Peyer's patch (tissue), 4 donors: ENCODE measurements at regions not wholly inside any gene's neighbourhood (a gene's known extent, or its start where the extent isn't known, plus 50 kb on each side); places are given as distances from the start of the nearest gene placed in this dataset.

Experiments used
- DNase-seq, 3 donors: peaks; one replicate each; pipeline ENCODE4 v3.0.0-alpha.2; 2017 to 2019
- H3K27ac ChIP-seq, 4 donors: fragments of 200-600 bp; sonication (generic); one replicate each; pipeline ENCODE4 v1.5.1; 2016 to 2019
- H3K27me3 ChIP-seq, 2 donors: fragments of 200-600 bp; sonication (generic); one replicate each; pipeline ENCODE4 v1.5.1; 2019
- H3K36me3 ChIP-seq, 3 donors: fragments of 200-600 bp; sonication (generic); one replicate each; pipeline ENCODE4 v1.5.1; 2016 to 2019
- H3K4me1 ChIP-seq, 4 donors: fragments of 200-600 bp; sonication (generic); one replicate each; pipeline ENCODE4 v1.5.1; 2016 to 2019
- H3K4me3 ChIP-seq, 4 donors: fragments of 200-600 bp; sonication (generic); 1 replicate in 3 of 4; 2 replicates in 1 of 4; pipeline ENCODE4 v1.5.1; 2016 to 2019; ENCODE audit warnings: mild to moderate bottlenecking in 1 of 4
- H3K9me3 ChIP-seq, 4 donors: fragments of 200-600 bp; sonication (generic); one replicate each; pipeline ENCODE4 v1.5.1; 2016 to 2019; ENCODE audit warnings: mild to moderate bottlenecking in 1 of 4
- POLR2A ChIP-seq, 2 donors: fragments of 450-650 bp; IDR thresholded peaks; one replicate each; pipeline ENCODE4 v1.5.1; 2017; ENCODE audit warnings: antibody characterized with exemption in 2 of 2, mild to moderate bottlenecking in 2 of 2, moderate library complexity in 2 of 2
- TF ChIP-seq, protein P1 (sequence below), 6 experiments: fragments of 450-650 bp in 4 of 6; fragments of 200-600 bp in 2 of 6; sonication (generic) in 1 of 6; IDR thresholded peaks; one replicate each; pipeline ENCODE4 v1.5.1; 2017 to 2019; ENCODE audit warnings: antibody characterized with exemption in 6 of 6, mild to moderate bottlenecking in 3 of 6, moderate library complexity in 1 of 6

DNA sequence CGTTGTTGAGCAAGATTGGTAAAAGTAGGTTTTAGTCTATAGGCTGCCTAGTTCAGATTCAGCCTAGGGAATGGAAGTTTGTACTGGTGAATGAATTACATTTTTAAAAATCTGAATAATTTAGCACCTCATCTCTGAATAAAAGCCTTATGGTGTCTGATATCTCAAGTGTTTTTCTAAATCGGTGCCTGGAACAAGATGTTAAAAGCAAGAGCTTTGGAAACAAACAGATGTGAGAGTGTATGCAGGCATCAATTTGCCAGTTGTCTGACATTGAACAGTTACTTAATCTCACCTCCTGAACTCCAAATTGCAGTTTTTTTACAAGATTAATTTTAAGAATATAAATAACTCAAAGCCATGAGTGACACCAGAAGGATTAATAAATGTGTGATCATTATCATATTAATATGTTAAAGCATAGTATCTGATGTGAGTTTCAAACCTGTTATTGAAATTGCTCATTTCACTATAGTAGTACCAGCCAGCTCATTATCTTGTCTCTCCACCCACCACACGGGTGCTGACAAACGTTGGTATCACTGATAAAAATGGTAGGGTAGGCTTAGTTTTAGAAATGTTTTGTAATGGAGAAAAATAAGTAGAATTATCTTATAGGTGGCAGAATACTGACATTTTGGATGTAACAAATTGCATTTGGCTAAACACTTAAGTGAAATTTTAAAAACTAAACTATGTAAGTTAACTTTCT lies 157.3 kb downstream of the FAM83B start:
- Histone ChIP-seq H3K9me3 (no peaks in the 10 kb centered on the region), H3K4me3 (no peak overlapping the region), H3K27ac (no peak overlapping the region), H3K36me3 (no peaks in the 10 kb centered on the region), H3K4me1 (no peaks in the 10 kb centered on the region), H3K27me3 (no peaks in the 10 kb centered on the region)
- DNase-seq, result no peak
- no peak for TF ChIP-seq POLR2A (IDR thresholded peaks at IDR 0.05)
- TF ChIP-seq, protein P1, sequence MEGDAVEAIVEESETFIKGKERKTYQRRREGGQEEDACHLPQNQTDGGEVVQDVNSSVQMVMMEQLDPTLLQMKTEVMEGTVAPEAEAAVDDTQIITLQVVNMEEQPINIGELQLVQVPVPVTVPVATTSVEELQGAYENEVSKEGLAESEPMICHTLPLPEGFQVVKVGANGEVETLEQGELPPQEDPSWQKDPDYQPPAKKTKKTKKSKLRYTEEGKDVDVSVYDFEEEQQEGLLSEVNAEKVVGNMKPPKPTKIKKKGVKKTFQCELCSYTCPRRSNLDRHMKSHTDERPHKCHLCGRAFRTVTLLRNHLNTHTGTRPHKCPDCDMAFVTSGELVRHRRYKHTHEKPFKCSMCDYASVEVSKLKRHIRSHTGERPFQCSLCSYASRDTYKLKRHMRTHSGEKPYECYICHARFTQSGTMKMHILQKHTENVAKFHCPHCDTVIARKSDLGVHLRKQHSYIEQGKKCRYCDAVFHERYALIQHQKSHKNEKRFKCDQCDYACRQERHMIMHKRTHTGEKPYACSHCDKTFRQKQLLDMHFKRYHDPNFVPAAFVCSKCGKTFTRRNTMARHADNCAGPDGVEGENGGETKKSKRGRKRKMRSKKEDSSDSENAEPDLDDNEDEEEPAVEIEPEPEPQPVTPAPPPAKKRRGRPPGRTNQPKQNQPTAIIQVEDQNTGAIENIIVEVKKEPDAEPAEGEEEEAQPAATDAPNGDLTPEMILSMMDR (IDR thresholded peaks at IDR 0.05), result no peak

DNA sequence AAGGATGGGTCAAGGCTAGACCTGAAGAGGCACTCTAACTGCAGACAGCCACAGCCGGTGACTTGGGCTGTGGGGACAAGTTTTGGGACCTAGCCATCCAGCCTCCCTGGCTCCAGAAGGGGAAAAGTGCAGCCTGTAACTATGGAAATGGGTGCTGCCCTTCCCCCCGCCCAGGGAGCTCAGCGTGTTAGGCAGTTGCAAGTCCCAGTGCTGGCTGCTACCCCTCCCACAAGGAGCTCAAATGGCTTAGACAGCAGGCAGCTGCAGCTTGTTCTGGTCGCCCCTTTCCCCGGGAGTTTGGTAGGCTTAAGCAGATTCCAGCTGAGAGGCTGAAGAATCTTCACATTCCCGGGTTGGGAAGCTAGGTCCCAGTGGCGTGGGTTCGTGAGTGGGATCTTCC lies 162.6 kb downstream of the FAM83B start:
- Histone ChIP-seq H3K27ac (no peak overlapping the region), H3K4me3 (no peak overlapping the region), H3K9me3 (no peaks in the 10 kb centered on the region), H3K27me3 (no peaks in the 10 kb centered on the region), H3K36me3 (no peaks in the 10 kb centered on the region), H3K4me1 (no peaks in the 10 kb centered on the region)
- DNase-seq, result no peak
- TF ChIP-seq, protein P1 (IDR thresholded peaks at IDR 0.05), result no peak

DNA sequence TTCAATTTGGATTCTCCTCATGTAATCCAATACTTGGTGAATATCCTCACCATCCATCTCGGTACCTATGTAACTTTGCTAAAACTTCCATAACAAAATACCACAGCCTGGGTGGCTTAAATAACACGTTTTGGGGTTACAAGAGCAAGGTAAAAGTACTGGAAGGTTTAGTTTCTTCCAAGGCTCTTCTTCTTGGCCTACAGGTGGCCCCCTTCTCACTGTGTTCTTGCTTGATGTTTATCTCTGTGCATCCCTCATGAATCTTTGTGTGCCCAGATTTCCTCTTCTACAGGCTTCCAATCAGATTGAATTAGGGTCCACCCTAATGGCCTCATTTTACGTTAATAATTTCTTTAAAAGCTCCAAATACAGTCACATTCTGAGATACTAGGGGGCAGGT lies 163.3 kb upstream of the HCRTR2 start:
- H3K27me3 ChIP-seq, result no peaks in the 10 kb centered on the region
- no peak overlapping the region for H3K27ac ChIP-seq
- no peaks in the 10 kb centered on the region for H3K9me3 ChIP-seq
- peaks cover 0 to 5% (median 0%) of the 10 kb centered on the region in 4 donors for H3K4me1 ChIP-seq
- H3K36me3 ChIP-seq, result no peaks in the 10 kb centered on the region
- no peak overlapping the region for H3K4me3 ChIP-seq
- no peak for DNase-seq
- TF ChIP-seq, protein P1 (IDR thresholded peaks at IDR 0.05), result peak in 1 of 6 experiments; percentile 28
- TF ChIP-seq POLR2A (IDR thresholded peaks at IDR 0.05), result no peak

DNA sequence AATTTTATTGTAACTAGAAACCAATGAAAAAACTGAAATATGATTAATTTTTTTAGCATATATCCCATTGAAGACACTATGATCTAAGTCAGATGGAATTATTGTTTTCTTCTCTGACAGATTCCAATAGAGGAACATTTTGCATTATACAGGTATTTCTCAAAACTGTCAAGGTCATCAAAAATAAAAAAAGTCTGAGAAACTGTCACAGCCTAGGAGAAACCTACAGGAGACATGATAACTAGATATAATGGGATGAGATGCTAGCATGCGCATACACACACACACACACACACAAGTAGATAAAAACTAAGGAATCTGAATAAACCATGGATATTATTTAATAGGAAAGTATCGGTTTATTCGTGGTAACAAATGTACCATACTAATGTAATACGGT lies 161.9 kb upstream of the HCRTR2 start:
- Histone ChIP-seq H3K27me3 (no peaks in the 10 kb centered on the region), H3K4me3 (no peak overlapping the region), H3K9me3 (no peaks in the 10 kb centered on the region), H3K4me1 (peaks cover 0 to 13% (median 0%) of the 10 kb centered on the region in 4 donors), H3K36me3 (no peaks in the 10 kb centered on the region), H3K27ac (no peak overlapping the region)
- TF ChIP-seq, protein P1 (IDR thresholded peaks at IDR 0.05), result no peak
- TF ChIP-seq POLR2A (IDR thresholded peaks at IDR 0.05), result no peak
- no peak for DNase-seq

DNA sequence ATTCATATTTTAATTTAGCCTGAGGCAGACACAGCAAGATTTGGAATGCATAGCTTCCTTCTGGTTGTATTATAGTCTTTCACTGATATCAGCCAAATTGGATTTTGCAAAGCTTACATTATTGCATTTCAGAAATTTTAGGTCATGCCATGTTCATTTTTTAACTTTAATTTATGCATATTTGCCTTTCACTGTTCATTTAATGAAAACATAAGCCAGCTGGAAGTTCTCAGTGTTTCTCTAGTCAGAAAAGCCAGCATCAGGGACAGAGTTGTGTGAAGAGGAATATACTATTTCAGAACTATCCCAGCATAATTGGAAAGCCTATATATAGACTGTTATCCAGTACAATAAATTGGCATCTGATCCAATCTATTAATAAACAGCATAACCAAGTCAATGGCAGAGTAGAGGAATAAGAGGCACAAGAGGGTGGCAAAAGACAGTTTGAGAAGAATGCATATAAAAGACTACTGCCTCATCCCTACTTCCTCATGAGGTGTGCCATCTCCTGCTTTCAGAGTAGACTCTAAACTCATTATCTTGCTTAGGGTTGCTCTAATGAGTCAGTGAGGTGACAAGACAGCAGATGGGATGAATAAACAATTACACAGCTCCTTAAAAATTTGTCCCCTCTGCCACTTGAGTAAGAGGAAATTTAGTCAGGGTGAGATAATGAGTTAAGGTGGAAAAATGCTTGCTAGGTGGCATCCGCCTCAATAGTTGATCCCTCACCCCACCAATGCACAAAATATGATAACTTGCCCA lies 159.8 kb upstream of the HCRTR2 start:
- Histone ChIP-seq H3K9me3 (no peaks in the 10 kb centered on the region), H3K27ac (no peak overlapping the region), H3K36me3 (no peaks in the 10 kb centered on the region), H3K27me3 (no peaks in the 10 kb centered on the region), H3K4me1 (peaks cover 0 to 13% (median 0%) of the 10 kb centered on the region in 4 donors), H3K4me3 (no peak overlapping the region)
- no peak for TF ChIP-seq POLR2A (IDR thresholded peaks at IDR 0.05)
- TF ChIP-seq, protein P1 (IDR thresholded peaks at IDR 0.05), result no peak
- DNase-seq, result no peak
